ENCODE measurements at regions not wholly inside any gene's neighbourhood (a gene's known extent, or its start where the extent isn't known, plus 50 kb on each side); places are given as distances from the start of the nearest gene placed in this dataset.
A peak's percentile ranks its signal among the peaks of the same experiment; 100 is the strongest.

DNA sequence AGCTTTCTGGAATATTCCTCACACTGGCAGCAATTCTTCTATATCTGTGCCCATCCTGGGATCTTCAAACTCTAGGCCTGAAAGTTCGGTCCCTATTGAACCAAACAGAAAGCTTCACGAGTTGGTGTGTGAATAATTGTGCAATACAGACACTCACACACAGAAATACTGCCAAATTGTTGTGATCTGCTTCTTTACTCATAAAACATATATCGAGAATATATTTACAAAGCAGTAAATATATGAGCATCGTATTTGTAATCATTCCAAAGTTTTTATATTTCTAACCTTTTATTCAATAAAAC is 56.6 kb upstream of the BEX4 start:
- DNase-seq, result no peak

DNA sequence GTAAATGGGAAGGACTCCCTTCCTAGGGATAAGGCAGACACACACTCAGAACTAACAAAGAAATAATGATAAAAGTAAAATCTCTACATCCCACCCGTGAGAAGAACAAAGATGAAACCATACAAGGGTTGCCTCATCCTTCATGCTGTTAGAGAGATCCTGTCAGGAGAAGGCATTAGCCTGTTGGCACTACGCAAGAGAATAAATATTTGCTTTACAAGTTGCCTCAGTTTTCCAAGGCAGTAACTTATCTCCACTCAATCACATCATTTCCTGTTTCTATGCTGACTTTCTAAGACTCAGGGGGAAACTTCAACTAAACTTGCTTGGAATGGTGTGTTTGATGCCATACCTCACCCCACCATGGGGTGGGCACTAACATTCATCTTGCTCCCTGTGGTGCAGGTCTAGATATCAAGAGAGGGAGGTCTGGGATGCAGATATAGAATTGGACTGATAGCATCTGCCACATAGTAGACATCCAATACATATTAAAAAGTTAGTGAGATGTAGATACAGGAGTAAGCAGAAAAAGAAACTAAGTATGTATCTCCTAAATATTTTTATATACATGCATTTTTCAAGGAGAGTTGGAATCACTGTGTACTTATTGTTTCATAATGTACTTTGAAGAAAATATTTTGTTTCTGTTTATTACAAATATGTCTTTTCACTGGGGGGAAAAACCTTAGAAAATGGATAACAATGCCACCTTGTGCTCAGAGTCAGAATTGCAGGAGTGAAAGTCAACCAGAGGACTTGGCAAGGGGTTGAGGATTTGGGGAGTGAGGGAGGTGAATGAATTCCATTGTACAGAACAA is 57.2 kb upstream of the BEX4 start:
- DNase-seq, result peak; percentile 0

DNA sequence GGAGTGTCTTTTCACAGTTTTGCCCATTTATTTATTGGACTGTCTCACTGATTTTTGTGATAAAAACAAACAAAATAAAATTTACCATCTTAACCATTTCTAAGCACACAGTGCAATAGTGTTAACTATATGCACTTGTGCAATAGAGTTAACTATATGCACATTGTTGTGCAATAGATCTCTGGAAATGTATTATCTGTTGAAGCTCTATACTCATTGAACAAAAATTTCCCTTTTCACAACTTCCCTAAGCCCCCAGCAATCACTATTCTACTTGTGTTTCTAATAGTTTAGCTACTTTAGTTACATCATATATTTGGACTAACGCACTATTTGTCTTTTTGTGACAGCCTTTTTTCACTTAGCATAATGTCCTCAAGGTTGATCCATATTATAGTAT is 59.7 kb upstream of the BEX4 start:
- DNase-seq, result no peak

DNA sequence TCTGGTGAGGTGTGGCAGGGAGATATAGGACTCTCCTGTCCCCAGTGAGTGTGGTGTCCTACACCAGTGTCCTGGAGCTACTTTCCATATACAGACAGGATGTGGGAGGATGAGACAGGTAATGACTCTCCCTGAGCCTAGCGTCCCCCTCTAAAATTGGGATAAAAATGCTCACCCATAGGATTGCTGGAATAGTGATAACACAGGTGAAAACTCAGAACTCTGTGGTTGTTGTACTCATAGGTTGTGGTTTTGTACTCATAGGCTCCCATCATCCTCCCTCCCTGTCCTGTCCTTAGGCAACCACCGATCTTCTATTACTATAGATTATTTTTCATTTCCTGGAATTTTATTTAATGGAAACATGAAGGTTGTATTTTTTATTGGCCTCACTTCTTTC is 60.7 kb upstream of the NXF3 start:
- no peak for DNase-seq

DNA sequence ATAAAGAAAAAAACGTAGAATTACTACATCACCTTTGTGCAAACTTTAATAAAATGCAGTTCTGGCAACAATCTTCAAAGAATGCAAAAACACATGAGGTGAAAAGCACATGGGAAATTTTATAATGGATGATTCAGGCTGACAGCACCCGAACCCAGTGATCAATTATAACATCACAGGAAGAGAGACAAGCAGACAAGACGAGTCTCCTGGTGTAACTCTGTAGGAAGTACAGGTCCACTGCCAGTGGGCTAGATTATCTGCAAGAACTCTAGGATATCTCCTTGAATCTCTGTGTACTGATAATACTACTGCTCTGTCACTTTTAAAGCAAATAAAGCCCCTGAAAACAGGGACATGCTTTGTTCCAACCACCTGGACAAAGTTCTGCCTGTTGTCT is 58.9 kb upstream of the NXF3 start:
- no peak for DNase-seq

DNA sequence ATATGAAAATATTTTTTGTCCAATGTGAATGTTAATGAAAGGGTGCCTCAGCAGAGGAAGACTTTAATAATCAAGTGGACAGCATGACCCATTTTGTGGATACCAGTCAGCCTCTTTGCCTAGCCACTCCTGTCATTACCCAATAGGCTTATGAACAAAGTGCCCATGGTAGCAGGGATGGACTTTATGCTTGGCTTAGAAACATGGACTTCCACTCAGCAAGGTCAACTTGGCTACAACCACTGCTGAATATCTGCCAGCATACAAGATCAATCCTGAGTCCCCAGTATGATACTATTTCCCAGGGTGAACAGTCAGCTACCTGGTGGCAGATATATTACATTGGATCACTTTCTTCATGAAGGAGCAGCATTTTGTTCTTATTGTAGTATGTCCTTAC is 56.7 kb upstream of the NXF3 start:
- no peak for DNase-seq

DNA sequence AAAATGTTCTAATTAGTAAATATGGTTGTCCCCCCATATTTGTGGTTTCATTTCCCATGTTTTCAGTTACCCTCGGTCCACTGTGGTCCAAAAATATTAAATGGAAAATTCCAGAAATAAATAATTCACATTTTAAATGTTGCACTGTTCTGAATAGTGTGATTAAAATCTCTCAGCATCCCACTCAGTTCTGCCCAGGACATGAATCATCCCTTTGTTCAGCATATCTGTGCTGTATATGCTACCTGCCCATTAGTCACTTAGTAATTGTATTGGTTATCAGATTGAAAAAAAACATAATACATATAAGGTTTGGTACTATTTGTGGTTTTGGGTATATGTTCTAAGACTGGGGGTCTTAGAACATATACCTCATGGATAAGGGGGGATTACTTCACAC is 55.1 kb upstream of the NXF3 start:
- no peak for DNase-seq
